ENCODE measurements at regions not wholly inside any gene's neighbourhood (a gene's known extent, or its start where the extent isn't known, plus 50 kb on each side); places are given as distances from the start of the nearest gene placed in this dataset.
"Not testable (repeated sequence)": the region's sequence is repeated elsewhere in the genome, so short reads cannot be mapped to it uniquely, and the experiment has no call there.

DNA sequence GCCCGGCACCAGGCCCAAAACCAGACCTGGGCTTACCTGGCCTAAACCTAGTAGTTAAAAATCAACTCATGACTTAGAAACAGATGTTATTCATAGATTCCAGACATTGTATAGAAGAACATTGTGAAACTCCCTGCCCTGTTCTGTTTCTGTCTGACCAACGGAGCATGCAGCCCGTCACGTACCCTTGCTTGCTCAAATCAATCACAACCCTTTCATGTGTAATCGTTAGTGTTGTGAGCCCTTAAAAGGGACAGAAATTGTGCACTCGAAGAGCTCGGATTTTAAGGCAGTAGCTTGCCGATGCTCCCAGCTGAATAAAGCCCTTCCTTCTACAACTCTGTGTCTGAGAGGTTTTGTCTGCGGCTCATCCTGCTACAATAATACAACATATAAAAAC is 209.5 kb upstream of the BTBD3 start:
- CTCF ChIA-PET; in situ Hi-C loops (cut with MboI; ENCODE audit: low sequenced_read_pairs): not testable (repeated sequence)

More for the DNA sequence above, 209.5 kb upstream of the BTBD3 start:
- H4K8ac ChIP-seq (ENCODE audit: low read depth in 2 of 2, low read length in 2 of 2); H3K23ac ChIP-seq (ENCODE audit: low read depth, low read length); H3K18ac ChIP-seq (ENCODE audit: low read depth, low read length); H3K9me1 ChIP-seq (ENCODE audit: insufficient read depth, low read length); H3K9ac ChIP-seq (ENCODE audit: low read depth, low read length); ATAC-seq (ENCODE audit: low read depth); H3K4me1 ChIP-seq (ENCODE audit: control insufficient read depth, insufficient read depth, low read length); H3K27ac ChIP-seq (ENCODE audit: insufficient read depth, low read length); H3K36me3 ChIP-seq (ENCODE audit: control insufficient read depth, insufficient read depth, low read length); H3K4me2 ChIP-seq (ENCODE audit: low read depth, low read length); intact Hi-C loops (cut with micrococcal nuclease); H2AK9ac ChIP-seq (replicated peaks; ENCODE audit: low read depth, low read length, poor library complexity); H2AK5ac ChIP-seq (ENCODE audit: low read depth, low read length); H3K4me3 ChIP-seq (ENCODE audit: insufficient read depth, low read depth, low read length); H3K79me1 ChIP-seq (ENCODE audit: low read depth in 1 of 2, low read length in 2 of 2); H2BK15ac ChIP-seq (ENCODE audit: low read depth, low read length); H3K56ac ChIP-seq (ENCODE audit: extremely low read depth, insufficient read depth, low read length); dilution Hi-C loops (cut with HindIII; ENCODE audit: low sequenced_read_pairs, unreplicated experiment); H4K20me1 ChIP-seq (ENCODE audit: insufficient read depth, low read length); BruUV-seq (replicated peaks); H2AFZ ChIP-seq (replicated peaks; ENCODE audit: low read length, poor library complexity); H3K9me3 ChIP-seq (ENCODE audit: control insufficient read depth, insufficient read depth, low read length); DNase-seq; H4K91ac ChIP-seq (ENCODE audit: insufficient read depth, low read depth, low read length); H3K27me3 ChIP-seq (ENCODE audit: control insufficient read depth, insufficient read depth, low read length); H3K4ac ChIP-seq (ENCODE audit: low read depth, low read length); H2BK20ac ChIP-seq (ENCODE audit: low read depth, low read length); H4K5ac ChIP-seq (ENCODE audit: low read depth, low read length); POLR2A ChIA-PET (ENCODE audit: unreplicated experiment); H2BK5ac ChIP-seq (ENCODE audit: low read depth, low read length, poor library complexity, severe bottlenecking); H2BK120ac ChIP-seq (ENCODE audit: low read depth, low read length); H3K14ac ChIP-seq (replicated peaks; ENCODE audit: low read depth, low read length): not testable (repeated sequence)
- no CpG with 5 or more reads among the region's 9 CpGs for WGBS, 2 experiments (ENCODE audit: extremely low coverage in 2 of 2, insufficient read length in 1 of 2)
